ENCODE measurements at regions not wholly inside any gene's neighbourhood (a gene's known extent, or its start where the extent isn't known, plus 50 kb on each side); places are given as distances from the start of the nearest gene placed in this dataset.

GRCh38 chr7:42493436-42494198 is 256.6 kb upstream of the GLI3 start:
- DNase-seq (ENCODE audit: low spot score) = peak; percentile 44

GRCh38 chr7:42492920-42493319 is 255.9 kb upstream of the GLI3 start:
- peak; percentile 11 for DNase-seq (ENCODE audit: low spot score)

GRCh38 chr7:42491106-42491505 is 254.1 kb upstream of the GLI3 start:
- no peak for DNase-seq (ENCODE audit: low spot score)

- no peak for DNase-seq (ENCODE audit: low spot score)
These were observed 252.3 kb upstream of the GLI3 start for GRCh38 chr7:42489299-42489698.

GRCh38 chr7:42485301-42485766 is 248.3 kb upstream of the GLI3 start:
- DNase-seq (ENCODE audit: low spot score) = no peak

- no peak for DNase-seq (ENCODE audit: low spot score)
These were observed 246.9 kb upstream of the GLI3 start for GRCh38 chr7:42483886-42484285.

- DNase-seq (ENCODE audit: low spot score) = no peak
These were observed 243.0 kb upstream of the GLI3 start for GRCh38 chr7:42479816-42480633.

- no peak for DNase-seq (ENCODE audit: low spot score)
These were observed 242.4 kb upstream of the GLI3 start for GRCh38 chr7:42479452-42479815.

- no peak for DNase-seq (ENCODE audit: low spot score)
These were observed 241.7 kb upstream of the GLI3 start for GRCh38 chr7:42478717-42479116.

- DNase-seq (ENCODE audit: low spot score) = no peak
These were observed 239.2 kb upstream of the GLI3 start for GRCh38 chr7:42476255-42476654.

- DNase-seq (ENCODE audit: low spot score) = no peak
These were observed 238.1 kb upstream of the GLI3 start for GRCh38 chr7:42475082-42475481.

- no peak for DNase-seq (ENCODE audit: low spot score)
These were observed 236.1 kb upstream of the GLI3 start for GRCh38 chr7:42473099-42473498.

GRCh38 chr7:42471573-42472174 is 234.7 kb upstream of the GLI3 start:
- DNase-seq (ENCODE audit: low spot score) = no peak

- no peak for DNase-seq (ENCODE audit: low spot score)
These were observed 232.3 kb upstream of the GLI3 start for GRCh38 chr7:42469341-42469740.

GRCh38 chr7:42468471-42468870 is 231.5 kb upstream of the GLI3 start:
- no peak for DNase-seq (ENCODE audit: low spot score)

- DNase-seq (ENCODE audit: low spot score) = no peak
These were observed 224.5 kb upstream of the GLI3 start for GRCh38 chr7:42461537-42461936.

- no peak for DNase-seq (ENCODE audit: low spot score)
These were observed 223.9 kb upstream of the GLI3 start for GRCh38 chr7:42460933-42461332.

- no peak for DNase-seq (ENCODE audit: low spot score)
These were observed 223.1 kb upstream of the GLI3 start for GRCh38 chr7:42460148-42460547.

GRCh38 chr7:42457663-42458062 is 220.7 kb upstream of the GLI3 start:
- DNase-seq (ENCODE audit: low spot score) = no peak

- no peak for DNase-seq (ENCODE audit: low spot score)
These were observed 219.8 kb upstream of the GLI3 start for GRCh38 chr7:42456756-42457276.

- DNase-seq (ENCODE audit: low spot score) = peak; percentile 73
These were observed 219.3 kb upstream of the GLI3 start for GRCh38 chr7:42456267-42456666.

- peak; percentile 47 for DNase-seq (ENCODE audit: low spot score)
These were observed 216.9 kb upstream of the GLI3 start for GRCh38 chr7:42453931-42454361.

Measured in SK-N-DZ (cell line).